ENCODE measurements at regions not wholly inside any gene's neighbourhood (a gene's known extent, or its start where the extent isn't known, plus 50 kb on each side); places are given as distances from the start of the nearest gene placed in this dataset.

DNA sequence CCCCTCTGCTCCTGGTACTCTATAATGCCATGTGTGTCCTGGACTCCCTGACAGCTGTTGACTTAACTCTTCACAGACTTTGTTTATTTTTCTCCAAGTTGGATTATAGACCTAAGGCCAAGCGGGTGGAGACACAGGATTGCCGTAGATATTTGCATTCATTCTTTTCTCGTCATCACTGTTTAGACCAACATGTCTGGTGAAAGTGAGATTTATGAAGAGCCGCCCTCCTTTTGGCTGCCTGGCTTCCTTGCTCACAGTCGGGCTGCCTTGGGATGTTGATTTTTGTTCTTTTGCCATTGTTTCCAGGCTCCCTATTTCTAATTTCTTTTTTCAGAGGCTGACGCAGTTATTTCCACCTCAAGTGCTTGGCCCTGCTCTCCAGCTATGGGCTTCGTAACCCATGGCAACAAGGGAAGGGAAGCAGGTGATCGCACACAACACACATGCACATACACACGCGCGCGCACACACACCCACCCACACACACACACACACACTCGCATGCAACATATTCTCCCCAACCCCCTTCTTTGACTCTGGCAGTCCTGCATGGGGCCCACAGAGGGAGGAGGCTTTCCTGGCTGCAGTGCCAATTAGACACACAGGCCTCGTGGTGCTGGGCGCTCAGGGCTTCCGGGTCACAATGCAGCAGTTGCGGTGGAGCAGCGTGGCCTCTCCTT, 296.5 kb downstream of the MTX2 start:
- no peak for TF ChIP-seq EZH2 (IDR thresholded peaks at IDR 0.05; ENCODE audit: borderline replicate concordance, low read length)
- TF ChIP-seq, protein P1, sequence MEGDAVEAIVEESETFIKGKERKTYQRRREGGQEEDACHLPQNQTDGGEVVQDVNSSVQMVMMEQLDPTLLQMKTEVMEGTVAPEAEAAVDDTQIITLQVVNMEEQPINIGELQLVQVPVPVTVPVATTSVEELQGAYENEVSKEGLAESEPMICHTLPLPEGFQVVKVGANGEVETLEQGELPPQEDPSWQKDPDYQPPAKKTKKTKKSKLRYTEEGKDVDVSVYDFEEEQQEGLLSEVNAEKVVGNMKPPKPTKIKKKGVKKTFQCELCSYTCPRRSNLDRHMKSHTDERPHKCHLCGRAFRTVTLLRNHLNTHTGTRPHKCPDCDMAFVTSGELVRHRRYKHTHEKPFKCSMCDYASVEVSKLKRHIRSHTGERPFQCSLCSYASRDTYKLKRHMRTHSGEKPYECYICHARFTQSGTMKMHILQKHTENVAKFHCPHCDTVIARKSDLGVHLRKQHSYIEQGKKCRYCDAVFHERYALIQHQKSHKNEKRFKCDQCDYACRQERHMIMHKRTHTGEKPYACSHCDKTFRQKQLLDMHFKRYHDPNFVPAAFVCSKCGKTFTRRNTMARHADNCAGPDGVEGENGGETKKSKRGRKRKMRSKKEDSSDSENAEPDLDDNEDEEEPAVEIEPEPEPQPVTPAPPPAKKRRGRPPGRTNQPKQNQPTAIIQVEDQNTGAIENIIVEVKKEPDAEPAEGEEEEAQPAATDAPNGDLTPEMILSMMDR (conservative IDR thresholded peaks at IDR 0.05 in 1 of 2, IDR thresholded peaks at IDR 0.05 in 1 of 2; ENCODE audit: extremely low read depth in 1 of 2, insufficient read depth in 1 of 2, low read depth in 1 of 2, low read length in 2 of 2): no peak
